ENCODE measurements at regions not wholly inside any gene's neighbourhood (a gene's known extent, or its start where the extent isn't known, plus 50 kb on each side); places are given as distances from the start of the nearest gene placed in this dataset.
"Not testable (repeated sequence)": the region's sequence is repeated elsewhere in the genome, so short reads cannot be mapped to it uniquely, and the experiment has no call there.

GRCh38 chr6:137641474-137642077 is 147.4 kb upstream of the OLIG3 start:
- peak; percentile 63 to 78 for DNase-seq
- WGBS (ENCODE audit: insufficient coverage, low lambda C conversion rate): no CpG with 5 or more reads among the region's 6 CpGs
- H3K9me3 ChIP-seq (ENCODE audit: control insufficient read depth, low read depth, low read length): no peaks in the 10 kb centered on the region
- no peaks in the 10 kb centered on the region for H3K27me3 ChIP-seq (ENCODE audit: control insufficient read depth, insufficient read depth, low read length)
- no peaks in the 10 kb centered on the region for H3K36me3 ChIP-seq (ENCODE audit: control insufficient read depth, insufficient read depth, low read length)
- H3K27ac ChIP-seq (ENCODE audit: low read length): no peak overlapping the region
- no peak overlapping the region for H3K4me3 ChIP-seq (ENCODE audit: low read length)
- peaks cover 4% of the 10 kb centered on the region for H3K4me1 ChIP-seq (ENCODE audit: control insufficient read depth, insufficient read depth, low read length)

DNA sequence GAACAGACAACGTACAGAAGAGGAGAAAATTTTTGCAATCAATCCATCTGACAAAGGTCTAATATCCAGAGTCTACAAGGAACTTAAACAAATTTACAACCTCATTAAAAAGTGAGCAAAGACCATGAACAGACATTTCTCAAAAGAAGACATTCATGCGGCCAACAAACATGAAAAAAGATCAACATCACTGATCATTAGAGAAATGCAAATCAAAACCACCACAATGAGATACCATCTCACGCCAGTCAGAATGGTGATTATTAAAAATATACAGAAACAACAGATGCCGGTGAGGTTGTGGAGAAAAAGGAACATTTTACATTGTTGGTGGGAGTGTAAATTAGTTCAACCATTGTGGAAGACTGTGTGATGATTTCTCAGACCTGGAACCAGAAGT is 149.0 kb upstream of the OLIG3 start:
- H3K9me3 ChIP-seq (ENCODE audit: control insufficient read depth, low read depth, low read length); DNase-seq; H3K27me3 ChIP-seq (ENCODE audit: control insufficient read depth, insufficient read depth, low read length); H3K4me3 ChIP-seq (ENCODE audit: low read length); H3K27ac ChIP-seq (ENCODE audit: low read length); H3K36me3 ChIP-seq (ENCODE audit: control insufficient read depth, insufficient read depth, low read length): not testable (repeated sequence)
- WGBS (ENCODE audit: insufficient coverage, low lambda C conversion rate): no CpG with 5 or more reads among the region's 4 CpGs
- H3K4me1 ChIP-seq (ENCODE audit: control insufficient read depth, insufficient read depth, low read length): peaks cover 18% of the 10 kb centered on the region

DNA sequence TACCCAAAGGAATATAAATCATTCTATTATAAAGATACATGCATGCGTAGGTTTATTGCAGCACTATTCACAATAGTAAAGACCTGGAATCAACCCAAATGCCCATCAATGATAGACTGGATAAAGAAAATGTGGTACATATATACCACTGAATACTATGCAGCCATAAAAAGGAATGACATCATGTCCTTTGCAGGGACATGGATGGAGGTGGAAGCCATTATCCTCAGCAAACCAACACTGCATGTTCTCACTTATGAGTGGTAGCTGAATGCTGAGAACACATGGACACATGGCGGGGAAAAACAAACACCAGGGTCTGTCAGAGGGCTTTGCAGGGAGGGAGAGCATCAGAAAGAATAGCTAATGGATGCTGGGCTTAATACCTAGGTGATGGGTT is 149.4 kb upstream of the OLIG3 start:
- WGBS (ENCODE audit: insufficient coverage, low lambda C conversion rate): no CpG with 5 or more reads among the region's 2 CpGs
- not testable (repeated sequence) for H3K27ac ChIP-seq (ENCODE audit: low read length); H3K9me3 ChIP-seq (ENCODE audit: control insufficient read depth, low read depth, low read length); H3K36me3 ChIP-seq (ENCODE audit: control insufficient read depth, insufficient read depth, low read length); H3K27me3 ChIP-seq (ENCODE audit: control insufficient read depth, insufficient read depth, low read length); DNase-seq; H3K4me3 ChIP-seq (ENCODE audit: low read length)
- peaks cover 23% of the 10 kb centered on the region for H3K4me1 ChIP-seq (ENCODE audit: control insufficient read depth, insufficient read depth, low read length)

DNA sequence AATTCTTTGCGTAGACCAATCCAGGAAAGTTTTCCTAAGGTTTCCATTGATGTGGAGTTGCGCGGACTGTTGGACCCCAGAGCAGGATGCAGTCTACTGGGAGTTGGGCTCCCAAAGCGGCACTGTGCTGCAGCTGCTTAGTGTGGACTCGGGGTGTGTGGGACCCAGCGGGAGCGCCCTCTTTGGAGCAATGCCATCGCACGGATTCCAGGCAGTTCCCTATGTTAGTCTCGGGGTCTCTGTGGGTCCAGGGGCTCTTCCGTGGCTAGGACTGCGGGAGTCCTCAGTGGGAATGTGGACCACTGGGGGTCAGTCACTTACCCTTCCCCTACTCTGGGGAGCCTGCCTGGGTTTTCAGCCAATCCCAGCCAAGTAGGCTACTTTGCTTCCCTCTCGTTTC is 151.7 kb upstream of the OLIG3 start:
- H3K4me1 ChIP-seq (ENCODE audit: control insufficient read depth, insufficient read depth, low read length): peaks cover 39% of the 10 kb centered on the region
- no peaks in the 10 kb centered on the region for H3K27me3 ChIP-seq (ENCODE audit: control insufficient read depth, insufficient read depth, low read length)
- no peak overlapping the region for H3K4me3 ChIP-seq (ENCODE audit: low read length)
- no peak for DNase-seq
- H3K27ac ChIP-seq (ENCODE audit: low read length): no peak overlapping the region
- no peaks in the 10 kb centered on the region for H3K9me3 ChIP-seq (ENCODE audit: control insufficient read depth, low read depth, low read length)
- no peaks in the 10 kb centered on the region for H3K36me3 ChIP-seq (ENCODE audit: control insufficient read depth, insufficient read depth, low read length)
- 83% methylated on average over 1 of the region's 13 CpGs for WGBS (ENCODE audit: insufficient coverage, low lambda C conversion rate)

DNA sequence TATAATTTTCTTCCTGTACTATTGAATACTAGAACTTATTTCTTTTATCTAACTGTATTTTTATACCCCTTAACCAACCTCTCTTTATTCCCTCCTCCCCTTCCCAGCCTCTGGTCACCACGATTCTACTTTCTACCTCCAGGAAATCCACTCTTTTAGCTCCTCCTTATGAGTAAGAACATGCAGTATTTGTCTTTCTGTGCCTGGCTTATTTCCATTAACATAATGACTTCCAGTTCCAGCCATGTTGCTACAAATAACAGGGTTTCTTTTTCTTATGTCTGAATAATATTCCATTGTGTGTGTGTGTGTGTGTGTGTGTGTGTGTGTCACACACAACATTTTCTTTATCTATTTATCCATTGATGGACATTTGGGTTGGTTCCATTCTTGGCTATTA is 152.3 kb upstream of the OLIG3 start:
- Histone ChIP-seq H3K27me3 (ENCODE audit: control insufficient read depth, insufficient read depth, low read length) (no peaks in the 10 kb centered on the region), H3K4me3 (ENCODE audit: low read length) (no peak overlapping the region), H3K9me3 (ENCODE audit: control insufficient read depth, low read depth, low read length) (no peaks in the 10 kb centered on the region), H3K4me1 (ENCODE audit: control insufficient read depth, insufficient read depth, low read length) (peaks cover 39% of the 10 kb centered on the region), H3K36me3 (ENCODE audit: control insufficient read depth, insufficient read depth, low read length) (no peaks in the 10 kb centered on the region), H3K27ac (ENCODE audit: low read length) (no peak overlapping the region)
- DNase-seq: no peak
- WGBS (ENCODE audit: insufficient coverage, low lambda C conversion rate): no CpG with 5 or more reads among the region's 1 CpG

- H3K27me3 ChIP-seq (ENCODE audit: control insufficient read depth, insufficient read depth, low read length): no peaks in the 10 kb centered on the region
- peaks cover 3% of the 10 kb centered on the region for H3K9me3 ChIP-seq (ENCODE audit: control insufficient read depth, low read depth, low read length)
- peak in 1 of 2 donors; percentile 69 for DNase-seq
- H3K4me3 ChIP-seq (ENCODE audit: low read length): no peak overlapping the region
- 83% methylated on average over 1 of the region's 5 CpGs for WGBS (ENCODE audit: insufficient coverage, low lambda C conversion rate)
- no peaks in the 10 kb centered on the region for H3K36me3 ChIP-seq (ENCODE audit: control insufficient read depth, insufficient read depth, low read length)
- H3K27ac ChIP-seq (ENCODE audit: low read length): peak overlapping the region; percentile 88
- peaks cover 50% of the 10 kb centered on the region for H3K4me1 ChIP-seq (ENCODE audit: control insufficient read depth, insufficient read depth, low read length)
These were observed 153.7 kb upstream of the OLIG3 start for GRCh38 chr6:137647762-137648447.

GRCh38 chr6:137650720-137651119 is 156.5 kb upstream of the OLIG3 start:
- Histone ChIP-seq H3K36me3 (ENCODE audit: control insufficient read depth, insufficient read depth, low read length) (no peaks in the 10 kb centered on the region), H3K27ac (ENCODE audit: low read length) (peak overlapping the region; percentile 68), H3K4me3 (ENCODE audit: low read length) (no peak overlapping the region), H3K27me3 (ENCODE audit: control insufficient read depth, insufficient read depth, low read length) (no peaks in the 10 kb centered on the region), H3K9me3 (ENCODE audit: control insufficient read depth, low read depth, low read length) (peaks cover 8% of the 10 kb centered on the region), H3K4me1 (ENCODE audit: control insufficient read depth, insufficient read depth, low read length) (peaks cover 53% of the 10 kb centered on the region)
- peak in 1 of 2 donors; percentile 24 for DNase-seq

DNA sequence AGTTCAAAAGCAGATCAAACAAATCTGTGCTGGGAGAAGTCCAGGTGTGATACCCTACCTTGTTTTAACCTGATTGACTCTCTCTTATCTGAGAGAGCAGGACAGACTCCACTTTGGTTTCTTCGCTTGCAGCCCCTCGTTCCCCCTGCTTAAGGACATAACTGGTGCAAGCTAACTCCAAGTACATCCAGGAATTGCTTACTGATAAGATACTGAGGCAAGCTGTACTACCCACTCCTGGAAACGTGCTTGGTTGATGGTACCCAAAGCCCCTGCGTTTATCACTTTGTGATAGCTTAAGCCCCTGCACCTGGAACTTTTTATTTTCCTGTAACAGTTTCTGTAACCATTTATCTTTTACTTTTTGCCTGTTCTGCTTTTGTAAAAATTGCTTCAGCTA is 157.0 kb upstream of the OLIG3 start:
- Histone ChIP-seq H3K4me3 (ENCODE audit: low read length) (no peak overlapping the region), H3K4me1 (ENCODE audit: control insufficient read depth, insufficient read depth, low read length) (peaks cover 52% of the 10 kb centered on the region), H3K9me3 (ENCODE audit: control insufficient read depth, low read depth, low read length) (peaks cover 8% of the 10 kb centered on the region), H3K27ac (ENCODE audit: low read length) (peak overlapping the region; percentile 68), H3K27me3 (ENCODE audit: control insufficient read depth, insufficient read depth, low read length) (no peaks in the 10 kb centered on the region), H3K36me3 (ENCODE audit: control insufficient read depth, insufficient read depth, low read length) (no peaks in the 10 kb centered on the region)
- 20% methylated on average over 1 of the region's 4 CpGs for WGBS (ENCODE audit: insufficient coverage, low lambda C conversion rate)
- DNase-seq: peak in 1 of 2 donors; percentile 63

GRCh38 chr6:137651591-137652335 is 157.6 kb upstream of the OLIG3 start:
- H3K27ac ChIP-seq (ENCODE audit: low read length): peak overlapping the region; percentile 88
- WGBS (ENCODE audit: insufficient coverage, low lambda C conversion rate): no CpG with 5 or more reads among the region's 9 CpGs

GRCh38 chr6:137652961-137653705 is 158.9 kb upstream of the OLIG3 start:
- H3K36me3 ChIP-seq (ENCODE audit: control insufficient read depth, insufficient read depth, low read length): no peaks in the 10 kb centered on the region
- no peaks in the 10 kb centered on the region for H3K27me3 ChIP-seq (ENCODE audit: control insufficient read depth, insufficient read depth, low read length)
- no peak for DNase-seq
- H3K4me3 ChIP-seq (ENCODE audit: low read length): no peak overlapping the region
- no CpG with 5 or more reads among the region's 3 CpGs for WGBS (ENCODE audit: insufficient coverage, low lambda C conversion rate)
- H3K4me1 ChIP-seq (ENCODE audit: control insufficient read depth, insufficient read depth, low read length): peaks cover 41% of the 10 kb centered on the region
- peaks cover 8% of the 10 kb centered on the region for H3K9me3 ChIP-seq (ENCODE audit: control insufficient read depth, low read depth, low read length)
- peak overlapping the region; percentile 88 for H3K27ac ChIP-seq (ENCODE audit: low read length)

More at GRCh38 chr6:137651591-137652335, 157.6 kb upstream of the OLIG3 start:
- H3K9me3 ChIP-seq (ENCODE audit: control insufficient read depth, low read depth, low read length): peaks cover 8% of the 10 kb centered on the region
- no peaks in the 10 kb centered on the region for H3K36me3 ChIP-seq (ENCODE audit: control insufficient read depth, insufficient read depth, low read length)
- peaks cover 49% of the 10 kb centered on the region for H3K4me1 ChIP-seq (ENCODE audit: control insufficient read depth, insufficient read depth, low read length)
- H3K27me3 ChIP-seq (ENCODE audit: control insufficient read depth, insufficient read depth, low read length): no peaks in the 10 kb centered on the region
- DNase-seq: peak; percentile 86 to 91
- H3K4me3 ChIP-seq (ENCODE audit: low read length): no peak overlapping the region

Data from large intestine (tissue), 3 donors.